Central memory CD4-positive, alpha-beta T cell (primary cell): ENCODE measurements at regions not wholly inside any gene's neighbourhood (a gene's known extent, or its start where the extent isn't known, plus 50 kb on each side); places are given as distances from the start of the nearest gene placed in this dataset.
"Not testable (repeated sequence)": the region's sequence is repeated elsewhere in the genome, so short reads cannot be mapped to it uniquely, and the experiment has no call there.

Experiments
- DNase-seq: peaks from one replicate; pipeline ENCODE4 v3.0.0; 2022

DNA sequence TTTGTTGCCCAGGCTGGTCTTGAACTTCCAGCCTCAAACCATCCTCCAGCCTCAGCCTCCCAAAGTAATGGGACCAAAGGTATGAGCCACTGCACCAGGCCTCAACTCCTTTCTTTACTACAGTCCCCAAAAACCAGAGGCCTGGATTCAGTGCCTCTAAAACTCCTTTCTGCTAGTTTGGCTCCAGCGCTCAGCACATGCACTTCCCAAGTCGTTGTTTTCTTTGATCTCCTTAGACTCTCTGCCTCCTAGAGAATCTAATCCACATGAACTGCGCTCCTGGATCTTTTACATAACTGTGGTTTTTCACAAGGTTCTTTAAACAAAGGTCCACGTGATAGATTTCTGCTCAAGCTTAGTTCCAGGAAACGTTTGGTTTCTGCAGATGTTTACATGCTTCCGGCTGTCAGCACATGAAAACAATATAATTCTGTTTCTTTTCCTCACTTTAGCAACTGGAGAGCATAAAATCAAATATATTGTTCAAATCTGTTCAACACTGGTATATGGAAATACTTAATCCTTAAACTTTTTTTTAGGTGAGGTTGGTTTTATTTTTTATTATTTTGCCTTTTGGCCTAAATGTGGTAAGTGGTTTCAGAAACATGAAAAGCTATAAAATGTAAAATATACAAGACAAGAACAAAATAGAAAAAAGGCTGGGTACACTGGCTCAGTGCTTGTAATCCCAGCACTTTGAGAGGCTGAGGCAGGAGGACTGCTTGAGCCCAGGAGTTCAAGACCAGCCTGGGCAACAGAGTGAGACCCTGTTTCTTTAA, 270.5 kb upstream of the MKLN1 start:
- peak; percentile 75 for DNase-seq

DNA sequence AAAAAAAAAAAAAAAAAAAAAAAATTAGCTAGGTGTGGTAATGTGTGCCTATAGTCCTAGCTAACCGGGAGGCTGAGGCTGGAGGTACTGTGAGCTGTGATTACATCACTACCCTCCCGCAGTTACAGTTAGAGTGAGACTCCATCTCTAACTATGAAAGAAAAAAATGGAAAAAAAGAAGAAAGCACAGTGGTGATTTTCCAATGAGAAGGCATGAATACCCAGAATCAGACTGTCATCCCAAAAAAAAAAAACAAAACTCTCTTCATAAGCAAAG, 269.9 kb upstream of the MKLN1 start:
- peak; percentile 55 for DNase-seq

GRCh38 chr7:131058561-131059288, 269.0 kb upstream of the MKLN1 start:
- DNase-seq, result not testable (repeated sequence)

DNA sequence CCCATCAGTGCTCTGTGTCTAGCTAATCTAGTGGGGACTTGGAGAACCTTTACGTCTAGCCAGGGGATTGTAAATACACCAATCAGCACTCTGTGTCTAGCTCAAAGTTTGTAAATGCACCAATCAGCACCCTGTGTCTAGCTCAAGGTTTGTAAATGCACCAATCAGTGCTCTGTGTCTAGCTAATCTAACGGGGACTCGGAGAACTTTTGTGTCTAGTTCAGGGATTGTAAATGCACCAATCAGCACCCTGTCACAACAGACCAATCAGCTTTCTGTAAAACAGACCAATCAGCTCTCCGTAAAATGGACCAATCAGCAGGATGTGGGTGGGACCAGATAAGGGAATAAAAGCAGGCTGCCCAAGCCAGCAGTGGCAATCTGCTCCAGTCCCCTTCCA, 268.3 kb upstream of the MKLN1 start:
- not testable (repeated sequence) for DNase-seq

DNA sequence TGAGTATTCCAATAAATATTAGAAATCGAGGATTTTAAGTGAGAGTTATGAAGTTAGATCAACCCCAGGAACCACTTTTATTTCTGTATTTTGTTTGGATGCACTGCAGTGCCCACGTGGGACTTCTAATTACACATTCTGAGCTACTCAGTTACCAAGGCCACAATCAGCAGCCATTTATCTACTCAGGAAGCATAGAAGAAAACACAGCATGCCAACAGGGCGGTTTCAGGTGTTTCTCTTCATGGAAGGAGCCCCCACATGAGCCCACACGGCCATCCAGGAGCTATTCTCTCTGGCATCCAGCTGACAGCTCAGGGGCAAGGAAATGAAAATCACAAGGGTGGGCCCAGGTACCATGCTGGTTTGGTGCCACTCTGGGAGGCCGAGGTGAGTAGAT, 266.5 kb upstream of the MKLN1 start:
- no peak for DNase-seq

- DNase-seq, result no peak
Observed at GRCh38 chr7:131061818-131062217, 265.9 kb upstream of the MKLN1 start.

GRCh38 chr7:131066635-131067034, 261.0 kb upstream of the MKLN1 start:
- DNase-seq, result no peak

DNA sequence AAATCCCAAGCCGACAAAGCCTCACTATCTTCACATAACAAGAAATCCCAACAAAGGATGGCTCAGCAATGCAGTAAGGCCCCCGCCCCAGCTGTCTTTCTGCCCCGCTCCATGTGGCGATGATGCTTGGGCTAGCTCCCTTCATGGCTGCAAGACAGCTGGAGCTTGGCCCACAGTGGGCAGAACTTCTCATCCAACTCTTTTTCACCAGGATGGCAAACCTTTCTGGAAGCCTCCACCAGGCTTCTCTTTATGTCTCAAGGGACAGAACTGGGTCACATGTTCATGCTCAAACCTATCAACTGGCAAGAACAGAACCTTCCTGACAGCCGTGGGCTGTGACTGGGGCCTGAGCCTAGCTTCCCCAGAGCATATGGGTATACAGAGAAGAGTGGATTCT, 260.5 kb upstream of the MKLN1 start:
- no peak for DNase-seq

DNA sequence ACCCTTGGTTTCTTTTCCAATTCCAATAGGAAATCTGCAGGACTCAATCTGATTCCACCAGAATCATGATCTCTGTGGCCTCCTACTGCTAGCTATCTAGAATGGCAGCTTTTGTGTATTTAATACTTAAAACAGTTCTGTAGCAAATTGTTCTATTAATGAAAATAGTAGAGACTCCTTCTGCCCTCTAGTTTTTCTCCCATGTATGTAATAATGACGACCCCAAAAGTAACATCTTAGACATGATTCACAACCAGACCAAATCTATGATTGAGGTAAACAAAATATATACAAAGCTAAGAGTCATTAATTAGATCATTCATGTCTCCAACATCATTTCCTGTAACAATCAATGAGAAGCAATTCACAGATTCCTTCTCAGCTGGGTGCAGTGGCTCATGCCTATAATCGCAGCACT, 259.1 kb upstream of the MKLN1 start:
- DNase-seq, result no peak

DNA sequence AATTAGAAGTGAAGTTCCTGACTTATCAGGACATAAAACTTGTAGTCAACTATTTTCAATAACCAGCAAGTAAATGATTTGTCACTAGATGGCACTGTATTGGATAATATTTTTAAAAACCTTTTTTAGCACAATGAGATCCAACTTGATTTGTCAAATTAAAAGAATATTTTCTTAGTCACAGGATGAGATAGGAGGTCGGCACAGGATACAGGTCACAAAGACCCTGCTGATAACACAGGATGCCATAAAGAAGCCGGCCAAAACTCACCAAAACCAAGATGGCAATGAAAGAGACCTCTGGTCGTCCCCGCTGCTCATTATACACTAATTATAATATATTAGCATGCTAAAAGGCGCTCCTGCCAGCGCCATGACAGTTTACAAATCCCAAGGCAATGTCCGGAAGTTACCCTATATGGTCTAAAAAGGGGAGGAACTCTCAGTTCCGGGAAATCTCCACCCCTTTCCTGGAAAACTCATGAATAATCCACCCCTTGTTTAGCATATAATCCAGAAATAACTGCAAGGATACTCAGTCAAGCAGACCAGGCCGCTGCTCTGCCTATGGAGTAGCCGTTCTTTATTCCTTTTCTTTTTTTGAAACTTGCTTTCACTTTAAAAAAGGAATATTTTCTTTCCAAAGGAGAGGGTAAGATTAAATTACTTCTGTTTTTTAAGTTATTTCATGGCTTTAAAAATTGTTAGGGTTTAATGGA, 255.7 kb upstream of the MKLN1 start:
- DNase-seq, result no peak

DNA sequence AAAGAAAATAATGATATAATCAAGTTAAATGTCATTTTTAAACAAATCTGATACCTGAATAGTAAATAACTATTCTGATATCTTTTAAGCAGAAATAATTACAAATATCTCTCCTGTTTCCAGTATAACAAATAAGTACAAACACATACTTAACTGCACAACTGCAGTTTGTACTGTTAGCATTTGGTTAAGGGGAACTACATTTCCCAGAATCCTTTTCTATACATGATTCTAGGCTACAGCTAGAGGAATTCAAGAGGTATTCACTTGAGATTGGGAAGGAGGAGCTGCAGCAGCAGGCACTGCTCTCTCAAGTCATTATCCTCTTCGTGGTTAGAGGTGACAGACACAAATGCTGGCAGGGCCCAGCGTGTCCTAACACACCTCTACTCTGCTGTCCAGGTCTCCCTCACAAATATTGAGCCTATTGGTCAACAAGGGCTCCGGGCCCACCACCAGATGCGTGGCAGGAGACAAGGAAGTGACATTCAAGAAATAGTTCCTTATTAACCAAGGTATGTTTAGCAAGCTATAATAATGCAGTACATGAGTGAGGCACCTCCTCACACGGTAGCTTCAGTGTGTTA, 255.1 kb upstream of the MKLN1 start:
- DNase-seq, result no peak

GRCh38 chr7:131074043-131074442, 253.6 kb upstream of the MKLN1 start:
- no peak for DNase-seq

- DNase-seq, result no peak
Observed at GRCh38 chr7:131074585-131074984, 253.1 kb upstream of the MKLN1 start.

DNA sequence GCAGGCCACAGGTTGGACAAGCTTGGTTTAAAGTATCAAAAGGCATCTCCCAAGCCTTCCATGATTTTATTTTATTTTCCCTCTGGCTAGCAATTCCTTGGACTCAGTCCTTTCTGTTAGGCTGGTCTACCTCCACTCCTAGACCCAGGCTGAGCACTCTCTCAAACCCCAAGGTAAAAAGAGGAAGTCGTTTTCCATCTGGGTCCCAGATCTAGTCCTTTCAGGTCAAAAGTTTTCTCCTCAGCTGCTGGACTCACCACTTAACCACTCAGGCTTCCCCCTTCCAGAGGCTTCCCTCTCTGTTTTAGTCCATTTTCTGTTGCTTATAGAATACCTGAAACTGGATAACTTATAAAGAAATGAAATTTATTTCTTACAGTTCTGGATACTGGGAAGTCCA, 252.3 kb upstream of the MKLN1 start:
- no peak for DNase-seq

DNA sequence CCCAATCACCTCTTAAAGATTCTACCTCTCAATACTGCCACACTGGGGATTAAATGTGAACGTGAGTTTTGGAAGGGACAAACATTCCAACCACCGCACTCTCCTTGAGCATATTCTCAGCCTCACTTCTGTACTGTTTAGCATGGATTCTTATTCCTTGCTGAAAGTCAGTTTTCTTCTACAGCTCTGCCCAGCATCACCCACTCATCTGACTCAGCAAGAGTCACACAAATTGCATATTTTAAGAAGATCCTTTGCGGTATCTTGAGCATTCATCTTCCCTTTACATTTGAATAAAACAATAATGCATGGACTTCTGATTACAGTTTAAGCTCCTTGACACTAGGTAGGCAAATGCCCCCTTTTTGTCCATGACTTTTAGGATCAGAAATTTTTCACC, 251.6 kb upstream of the MKLN1 start:
- DNase-seq, result no peak

- no peak for DNase-seq
Observed at GRCh38 chr7:131076711-131077181, 250.9 kb upstream of the MKLN1 start.

DNA sequence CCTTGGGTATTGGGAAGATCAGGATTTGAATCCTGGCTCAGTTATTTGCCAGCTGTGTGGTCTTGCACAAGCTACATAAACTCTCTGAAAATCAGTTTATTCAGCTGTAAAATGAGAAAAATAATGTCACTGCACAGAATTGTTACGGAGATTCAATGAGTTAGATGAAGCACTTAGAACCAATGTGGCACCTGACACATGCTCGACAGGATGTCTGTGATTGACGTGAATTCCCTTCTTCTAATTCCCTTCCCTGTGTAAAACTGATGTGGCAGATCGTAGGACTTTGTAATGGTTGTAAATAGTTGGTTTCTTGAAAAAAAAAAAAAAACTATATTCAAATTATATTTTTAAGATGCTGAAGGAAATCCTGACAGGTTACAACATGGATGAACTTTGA, 249.9 kb upstream of the MKLN1 start:
- no peak for DNase-seq

- no peak for DNase-seq
Observed at GRCh38 chr7:131080754-131081153, 246.9 kb upstream of the MKLN1 start.

GRCh38 chr7:131081308-131081707, 246.4 kb upstream of the MKLN1 start:
- DNase-seq, result no peak

DNA sequence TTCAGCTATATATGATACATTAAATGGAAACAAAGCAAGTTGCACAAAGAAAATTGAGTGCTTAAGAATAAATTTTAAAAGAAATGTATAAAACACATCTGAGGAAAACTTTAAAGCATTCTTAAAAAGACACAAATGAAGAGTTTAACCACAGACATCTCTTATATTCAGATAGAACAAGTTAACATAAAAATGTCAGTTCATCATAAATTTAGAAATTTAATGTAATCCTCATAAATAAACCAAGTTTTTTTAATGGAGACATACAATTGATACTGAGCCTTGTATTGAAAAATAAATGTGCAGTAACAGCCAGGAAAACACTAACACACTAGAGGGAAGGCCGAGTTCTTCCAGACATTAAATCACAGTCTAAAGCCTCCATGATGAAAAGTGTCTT, 243.9 kb upstream of the MKLN1 start:
- DNase-seq, result no peak

DNA sequence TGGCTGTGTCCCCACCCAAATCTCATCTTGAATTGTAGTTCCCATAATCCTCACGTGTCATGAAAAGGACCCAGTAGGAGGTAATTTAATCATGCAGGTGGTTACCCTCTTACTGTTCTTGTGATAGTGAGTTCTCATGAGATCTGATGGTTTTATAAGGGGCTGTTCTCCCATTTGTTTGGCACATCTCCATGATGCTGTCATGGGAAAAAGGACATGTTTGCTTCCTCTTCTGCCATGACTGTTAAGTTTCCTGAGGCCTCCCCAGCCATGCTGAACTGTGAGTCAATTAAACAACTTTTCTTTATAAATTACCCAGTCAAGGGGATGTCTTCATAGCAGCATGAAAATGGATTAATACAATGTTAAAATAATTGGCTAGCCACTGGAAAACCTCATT, 243.3 kb upstream of the MKLN1 start:
- DNase-seq, result not testable (repeated sequence)

- no peak for DNase-seq
Observed at GRCh38 chr7:131087756-131088658, 239.7 kb upstream of the MKLN1 start.
